Prostate gland (tissue), 2 donors: ENCODE measurements at regions not wholly inside any gene's neighbourhood (a gene's known extent, or its start where the extent isn't known, plus 50 kb on each side); places are given as distances from the start of the nearest gene placed in this dataset.

Experiments
- DNase-seq: peaks from one replicate; pipeline ENCODE4 v3.0.0-alpha.2; 2019; ENCODE audit warnings: low spot score
- H3K27ac ChIP-seq, 2 donors: fragments of 200-600 bp; sonication (generic); 2 replicates each; pipeline ENCODE4 v1.5.1; 2017 to 2019
- H3K27me3 ChIP-seq: fragments of 200-600 bp; sonication (generic); replicated peaks from 2 replicates; pipeline ENCODE4 v1.5.1; 2019; ENCODE audit not compliant: insufficient read depth
- H3K36me3 ChIP-seq, 2 donors: fragments of 200-600 bp; sonication (generic); 1 replicate in 1 of 2; 2 replicates in 1 of 2; pipeline versions ENCODE4 v1.5.1 to v1.8.1; 2017 to 2019
- H3K4me1 ChIP-seq: fragments of 200-600 bp; sonication (generic); replicated peaks from 2 replicates; pipeline ENCODE4 v1.5.1; 2019
- H3K4me3 ChIP-seq, 2 donors: fragments of 200-600 bp; sonication (generic); 2 replicates each; pipeline ENCODE4 v1.5.1; 2017 to 2019
- H3K9me3 ChIP-seq: fragments of 200-600 bp; sonication (generic); 2 replicates; pipeline ENCODE4 v1.5.1; 2017
- POLR2A ChIP-seq: fragments of 450-650 bp; IDR thresholded peaks from one replicate; pipeline ENCODE4 v1.6.1; 2016; ENCODE audit warnings: antibody characterized with exemption, mild to moderate bottlenecking
- POLR2AphosphoS5 ChIP-seq: sonication (generic); formaldehyde crosslinking; IDR thresholded peaks from one replicate; pipeline ENCODE4 v1.6.1; 2017; ENCODE audit warnings: antibody characterized with exemption
- WGBS: methylation state at CpG from one replicate; pipeline ENCODE4 v1.1.5; 2018; 5-methylcytosine and 5-hydroxymethylcytosine counted together
- intact Hi-C: fragments of 100-400 bp; cut with DNase I; formaldehyde crosslinking; loops from one replicate; pipeline ENCODE4 v1.14.2; 2022
- TF ChIP-seq, protein P1 (sequence below), 4 experiments: fragments of 200-600 bp in 2 of 4; fragments of 450-650 bp in 2 of 4; sonication (generic) in 2 of 4; IDR thresholded peaks; 1 replicate in 3 of 4; 2 replicates in 1 of 4; pipeline ENCODE4 v1.5.1; 2016 to 2019; ENCODE audit warnings: antibody characterized with exemption in 4 of 4, mild to moderate bottlenecking in 2 of 4, moderate library complexity in 2 of 4

DNA sequence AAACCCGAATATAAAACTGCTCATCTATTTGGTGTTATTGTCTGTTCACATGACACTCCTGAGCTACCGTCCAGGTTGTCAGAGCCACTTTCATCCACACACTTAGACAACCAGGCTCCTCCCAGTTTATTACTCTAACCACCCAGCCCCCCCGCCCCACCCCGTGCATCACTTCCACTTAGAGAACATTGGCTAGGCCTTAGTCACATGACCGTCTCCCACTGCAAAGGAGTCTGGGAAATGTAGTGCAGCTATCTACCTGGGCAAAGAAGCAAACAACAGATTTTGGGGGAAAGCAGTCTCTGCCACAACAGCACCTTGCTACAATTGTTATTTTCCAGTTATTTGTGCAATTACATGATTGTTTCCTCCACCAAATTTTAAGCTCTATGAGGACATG, 57.6 kb upstream of the RBPJ start:
- 72% methylated on average over 5 of the region's 5 CpGs for WGBS
- intact Hi-C loops = loop anchor here (10.0 kb wide), 1 partner anchor 52 kb away; no protein-coding TSS in a partner anchor
- Histone ChIP-seq H3K9me3 (no peaks in the 10 kb centered on the region), H3K27ac (no peak overlapping the region), H3K4me3 (no peak overlapping the region), H3K4me1 (no peaks in the 10 kb centered on the region), H3K36me3 (no peaks in the 10 kb centered on the region), H3K27me3 (no peaks in the 10 kb centered on the region)
- TF ChIP-seq POLR2AphosphoS5 = no peak
- TF ChIP-seq, protein P1, sequence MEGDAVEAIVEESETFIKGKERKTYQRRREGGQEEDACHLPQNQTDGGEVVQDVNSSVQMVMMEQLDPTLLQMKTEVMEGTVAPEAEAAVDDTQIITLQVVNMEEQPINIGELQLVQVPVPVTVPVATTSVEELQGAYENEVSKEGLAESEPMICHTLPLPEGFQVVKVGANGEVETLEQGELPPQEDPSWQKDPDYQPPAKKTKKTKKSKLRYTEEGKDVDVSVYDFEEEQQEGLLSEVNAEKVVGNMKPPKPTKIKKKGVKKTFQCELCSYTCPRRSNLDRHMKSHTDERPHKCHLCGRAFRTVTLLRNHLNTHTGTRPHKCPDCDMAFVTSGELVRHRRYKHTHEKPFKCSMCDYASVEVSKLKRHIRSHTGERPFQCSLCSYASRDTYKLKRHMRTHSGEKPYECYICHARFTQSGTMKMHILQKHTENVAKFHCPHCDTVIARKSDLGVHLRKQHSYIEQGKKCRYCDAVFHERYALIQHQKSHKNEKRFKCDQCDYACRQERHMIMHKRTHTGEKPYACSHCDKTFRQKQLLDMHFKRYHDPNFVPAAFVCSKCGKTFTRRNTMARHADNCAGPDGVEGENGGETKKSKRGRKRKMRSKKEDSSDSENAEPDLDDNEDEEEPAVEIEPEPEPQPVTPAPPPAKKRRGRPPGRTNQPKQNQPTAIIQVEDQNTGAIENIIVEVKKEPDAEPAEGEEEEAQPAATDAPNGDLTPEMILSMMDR (IDR thresholded peaks at IDR 0.05) = no peak
- no peak for TF ChIP-seq POLR2A
- DNase-seq = no peak

DNA sequence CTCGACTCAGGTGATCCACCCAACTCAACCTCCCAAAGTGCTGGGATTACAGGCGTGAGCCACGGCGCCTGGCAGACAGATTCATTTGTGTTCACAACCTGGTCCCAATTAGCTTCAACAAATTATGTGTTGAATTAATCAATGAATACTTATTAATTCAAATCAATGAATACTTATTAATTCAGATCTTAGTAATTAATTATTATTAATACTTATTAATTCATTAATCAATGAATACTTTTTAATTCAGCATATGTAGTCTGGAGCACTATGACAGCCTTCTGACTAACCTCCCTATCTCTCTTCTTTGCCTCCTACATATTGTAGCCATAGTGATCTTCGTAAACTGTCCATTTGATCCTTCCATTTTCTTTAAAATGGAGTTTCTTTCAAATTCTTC, 56.7 kb upstream of the RBPJ start:
- 96% methylated on average over 5 of the region's 5 CpGs for WGBS
- intact Hi-C loops = loop anchor here (10.0 kb wide), 1 partner anchor 51 kb away; no protein-coding TSS in a partner anchor
- no peak for TF ChIP-seq POLR2A
- TF ChIP-seq, protein P1 (IDR thresholded peaks at IDR 0.05) = no peak
- no peak for TF ChIP-seq POLR2AphosphoS5

DNA sequence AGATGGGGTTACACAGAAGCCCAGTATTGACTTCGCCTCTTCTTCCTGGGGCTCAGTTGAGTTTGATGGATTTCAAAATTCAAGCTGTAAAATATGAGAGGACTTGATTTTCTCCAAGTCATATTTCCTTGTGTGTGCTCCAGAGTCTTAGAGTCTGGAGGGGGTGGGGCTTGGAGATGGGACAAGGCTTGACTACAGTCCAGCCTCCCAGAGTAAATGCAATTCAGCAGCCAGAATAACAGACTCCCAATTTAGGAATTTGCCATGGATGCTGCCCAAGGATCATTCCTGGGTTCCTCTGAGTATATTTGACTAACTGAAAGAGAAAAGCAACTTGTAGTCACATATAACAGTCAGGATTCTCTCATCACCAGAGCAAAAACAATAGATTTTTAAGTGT, 53.7 kb upstream of the RBPJ start:
- H3K27ac ChIP-seq = no peak overlapping the region
- DNase-seq = peak; percentile 41
- 67% methylated on average over 1 of the region's 1 CpG for WGBS
- H3K27me3 ChIP-seq = no peaks in the 10 kb centered on the region
- intact Hi-C loops = loop anchor here (10.0 kb wide), 1 partner anchor 48 kb away; no protein-coding TSS in a partner anchor
- no peaks in the 10 kb centered on the region for H3K36me3 ChIP-seq
- TF ChIP-seq, protein P1 (IDR thresholded peaks at IDR 0.05) = no peak
- TF ChIP-seq POLR2AphosphoS5 (peak; percentile 42), POLR2A (no peak)
- no peaks in the 10 kb centered on the region for H3K9me3 ChIP-seq
- no peaks in the 10 kb centered on the region for H3K4me1 ChIP-seq
- H3K4me3 ChIP-seq = no peak overlapping the region

More for the DNA sequence above, 56.7 kb upstream of the RBPJ start:
- H3K27ac ChIP-seq = no peak overlapping the region
- no peaks in the 10 kb centered on the region for H3K27me3 ChIP-seq
- no peak for DNase-seq
- H3K4me3 ChIP-seq = no peak overlapping the region
- H3K36me3 ChIP-seq = no peaks in the 10 kb centered on the region
- no peaks in the 10 kb centered on the region for H3K9me3 ChIP-seq
- no peaks in the 10 kb centered on the region for H3K4me1 ChIP-seq

DNA sequence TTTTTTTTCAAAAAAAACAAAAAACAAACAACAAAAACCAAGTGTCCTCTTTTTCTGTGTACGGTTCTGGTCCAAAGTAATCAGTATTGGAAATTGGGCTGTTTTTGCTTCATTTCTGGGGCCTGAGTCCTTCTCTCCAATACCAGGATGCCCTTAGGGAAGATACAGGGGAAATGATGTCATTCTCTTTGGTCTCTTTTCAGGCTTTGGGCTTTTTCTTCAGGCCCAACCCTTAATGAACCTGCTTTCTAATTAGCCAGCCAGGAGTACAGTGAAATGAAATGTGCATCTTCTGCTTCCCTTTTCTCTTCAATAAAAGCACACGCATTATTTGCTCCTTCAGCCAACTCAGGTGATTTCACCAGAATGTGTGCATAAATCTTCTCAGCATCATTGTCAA, 52.6 kb upstream of the RBPJ start:
- DNase-seq = no peak
- no peak overlapping the region for H3K4me3 ChIP-seq
- no peaks in the 10 kb centered on the region for H3K9me3 ChIP-seq
- H3K27me3 ChIP-seq = no peaks in the 10 kb centered on the region
- 91% methylated on average over 2 of the region's 2 CpGs for WGBS
- no peaks in the 10 kb centered on the region for H3K4me1 ChIP-seq
- no peak overlapping the region for H3K27ac ChIP-seq
- intact Hi-C loops = loop anchor here (10.0 kb wide), 1 partner anchor 47 kb away; no protein-coding TSS in a partner anchor
- no peaks in the 10 kb centered on the region for H3K36me3 ChIP-seq
- TF ChIP-seq, protein P1 (IDR thresholded peaks at IDR 0.05) = no peak
- TF ChIP-seq POLR2AphosphoS5 = no peak
- TF ChIP-seq POLR2A = no peak

DNA sequence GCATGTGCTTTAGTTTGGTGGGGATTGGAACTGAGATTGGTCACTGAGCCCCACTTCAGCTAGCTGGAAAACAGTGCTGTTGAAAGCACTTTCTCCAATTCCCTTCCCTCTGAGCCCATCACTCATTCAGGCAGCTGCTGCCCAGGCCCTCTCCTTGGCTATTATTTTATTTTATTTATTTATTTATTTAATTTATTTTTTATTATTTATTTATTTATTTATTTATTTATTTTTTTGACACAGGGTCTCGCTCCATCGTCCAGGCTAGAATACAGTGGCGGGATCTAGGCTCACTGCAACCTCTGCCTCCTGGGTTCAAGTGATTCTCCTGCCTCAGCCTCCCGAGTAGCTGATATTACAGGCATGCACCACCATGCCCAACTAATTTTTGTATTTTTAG, 51.8 kb upstream of the RBPJ start:
- 95% methylated on average over 4 of the region's 4 CpGs for WGBS

More for the DNA sequence above, 51.8 kb upstream of the RBPJ start:
- Histone ChIP-seq H3K36me3 (no peaks in the 10 kb centered on the region), H3K27ac (no peak overlapping the region), H3K4me3 (no peak overlapping the region), H3K4me1 (no peaks in the 10 kb centered on the region), H3K9me3 (no peaks in the 10 kb centered on the region), H3K27me3 (no peaks in the 10 kb centered on the region)
- no peak for DNase-seq
- TF ChIP-seq POLR2A (no peak), POLR2AphosphoS5 (no peak)
- TF ChIP-seq, protein P1 (IDR thresholded peaks at IDR 0.05) = no peak
- intact Hi-C loops = loop anchor here (10.0 kb wide), 1 partner anchor 46 kb away; no protein-coding TSS in a partner anchor
